Spleen (tissue), 11 donors: ENCODE measurements at regions not wholly inside any gene's neighbourhood (a gene's known extent, or its start where the extent isn't known, plus 50 kb on each side); places are given as distances from the start of the nearest gene placed in this dataset.

Source experiments
- DNase-seq: peaks from one replicate; pipeline ENCODE4 v3.0.0-alpha.2; 2020
- H3K27ac ChIP-seq, 8 donors: fragments of 200-600 bp; sonication (generic) in 7 of 8; 1 replicate in 4 of 8; 2 replicates in 4 of 8; pipeline versions ENCODE4 v1.5.0 to v1.8.0; 2016 to 2021; ENCODE audit warnings: inconsistent platforms in 4 of 8, mild to moderate bottlenecking in 4 of 8, moderate library complexity in 1 of 8
- H3K27me3 ChIP-seq, 7 donors: fragments of 200-600 bp; sonication (generic) in 6 of 7; replicated peaks in 1 of 7; 1 replicate in 4 of 7; 2 replicates in 3 of 7; pipeline versions ENCODE4 v1.5.0 to v1.8.0; 2016 to 2021; ENCODE audit warnings: inconsistent platforms in 3 of 7, mild to moderate bottlenecking in 1 of 7
- H3K36me3 ChIP-seq, 6 donors: fragments of 200-600 bp; sonication (generic) in 5 of 6; 1 replicate in 4 of 6; 2 replicates in 2 of 6; pipeline versions ENCODE4 v1.5.0 to v1.8.0; 2016 to 2021; ENCODE audit warnings: inconsistent platforms in 2 of 6
- H3K4me1 ChIP-seq, 6 donors: fragments of 200-600 bp; sonication (generic) in 5 of 6; 1 replicate in 3 of 6; 2 replicates in 3 of 6; pipeline versions ENCODE4 v1.5.0 to v1.8.0; 2016 to 2021; ENCODE audit warnings: inconsistent platforms in 3 of 6
- H3K4me3 ChIP-seq, 8 donors: fragments of 200-600 bp; sonication (generic) in 7 of 8; 1 replicate in 4 of 8; 2 replicates in 4 of 8; pipeline versions ENCODE4 v1.5.0 to v1.8.0; 2016 to 2021; ENCODE audit warnings: inconsistent platforms in 4 of 8, mild to moderate bottlenecking in 4 of 8, moderate library complexity in 2 of 8
- H3K9me3 ChIP-seq, 8 donors: fragments of 200-600 bp; sonication (generic) in 7 of 8; 1 replicate in 4 of 8; 2 replicates in 4 of 8; pipeline versions ENCODE4 v1.5.0 to v1.8.0; 2016 to 2021; ENCODE audit warnings: inconsistent platforms in 4 of 8
- POLR2A ChIP-seq, 3 donors: fragments of 450-650 bp; IDR thresholded peaks; one replicate each; pipeline ENCODE4 v1.5.1; 2017; ENCODE audit warnings: antibody characterized with exemption in 3 of 3, mild to moderate bottlenecking in 1 of 3
- POLR2AphosphoS5 ChIP-seq, 3 donors: sonication (generic); formaldehyde crosslinking; IDR thresholded peaks; one replicate each; pipeline ENCODE4 v1.5.1; 2017; ENCODE audit warnings: antibody characterized with exemption in 3 of 3
- WGBS, 5 donors: extraction: QIAGEN DNeasy Blood & Tissue Kit in 3 of 5; methylation state at CpG; one replicate each; pipeline versions ENCODE4 v1.1.5 to v1.1.7; 2013 to 2018; 5-methylcytosine and 5-hydroxymethylcytosine counted together
- intact Hi-C: fragments of 100-400 bp; cut with DNase I; formaldehyde crosslinking; loops from one replicate; pipeline ENCODE4 v1.15.0; 2023; ENCODE audit warnings: low total_unique reads
- TF ChIP-seq, protein P1 (sequence below), 11 experiments: fragments of 200-600 bp in 7 of 11; fragments of 450-650 bp in 4 of 11; sonication (generic) in 4 of 11; IDR thresholded peaks in 8 of 11; conservative IDR thresholded peaks in 3 of 11; 1 replicate in 7 of 11; 2 replicates in 4 of 11; pipeline versions ENCODE4 v1.4.0 to v1.8.0; 2016 to 2021; ENCODE audit warnings: antibody characterized with exemption in 11 of 11, inconsistent platforms in 4 of 11, mild to moderate bottlenecking in 1 of 11
- donor health status: healthy with polysubstance abuse.
- donor health status: DM: no; HTN: no; CAD: no; lungs with moderate emphysema.
- donor health status: DM: no; HTN: no; CAD: no.
- donor health status: Bipolar disorder and iron deficiency.
- donor health status: healthy.
- donor health status: DM: no; HTN: no; CAD: no.
- donor health status: DM: yes; HTN: yes; CAD: no.

DNA sequence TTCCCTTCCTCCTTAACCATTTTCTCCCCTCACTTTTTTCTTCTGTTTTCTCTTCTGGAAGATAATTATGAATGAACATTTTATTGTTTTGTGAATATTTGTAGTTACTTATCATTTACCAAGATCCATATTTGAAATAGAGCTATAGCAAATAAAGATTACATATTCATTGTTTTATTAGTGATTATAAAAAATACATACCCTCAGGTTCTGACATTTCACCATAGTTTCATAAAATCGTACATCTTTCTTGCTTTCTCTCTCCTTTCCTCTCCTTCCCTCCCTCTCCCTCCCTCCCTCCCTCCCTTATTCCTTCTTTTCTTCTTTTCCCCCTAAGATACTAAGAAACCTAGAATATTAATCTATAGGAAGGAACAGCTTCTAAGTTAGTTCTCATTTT lies 410.9 kb upstream of the GOLIM4 start:
- Histone ChIP-seq H3K4me1 (no peaks in the 10 kb centered on the region), H3K27ac (no peak overlapping the region), H3K9me3 (no peaks in the 10 kb centered on the region), H3K27me3 (no peaks in the 10 kb centered on the region), H3K36me3 (no peaks in the 10 kb centered on the region), H3K4me3 (no peak overlapping the region)
- WGBS, 5 donors: 62 to 80% (median 70%) methylated on average over 1 of the region's 1 CpG
- DNase-seq: no peak
- no peak for TF ChIP-seq POLR2AphosphoS5 (IDR thresholded peaks at IDR 0.05)
- no peak for TF ChIP-seq POLR2A (IDR thresholded peaks at IDR 0.05)
- TF ChIP-seq, protein P1, sequence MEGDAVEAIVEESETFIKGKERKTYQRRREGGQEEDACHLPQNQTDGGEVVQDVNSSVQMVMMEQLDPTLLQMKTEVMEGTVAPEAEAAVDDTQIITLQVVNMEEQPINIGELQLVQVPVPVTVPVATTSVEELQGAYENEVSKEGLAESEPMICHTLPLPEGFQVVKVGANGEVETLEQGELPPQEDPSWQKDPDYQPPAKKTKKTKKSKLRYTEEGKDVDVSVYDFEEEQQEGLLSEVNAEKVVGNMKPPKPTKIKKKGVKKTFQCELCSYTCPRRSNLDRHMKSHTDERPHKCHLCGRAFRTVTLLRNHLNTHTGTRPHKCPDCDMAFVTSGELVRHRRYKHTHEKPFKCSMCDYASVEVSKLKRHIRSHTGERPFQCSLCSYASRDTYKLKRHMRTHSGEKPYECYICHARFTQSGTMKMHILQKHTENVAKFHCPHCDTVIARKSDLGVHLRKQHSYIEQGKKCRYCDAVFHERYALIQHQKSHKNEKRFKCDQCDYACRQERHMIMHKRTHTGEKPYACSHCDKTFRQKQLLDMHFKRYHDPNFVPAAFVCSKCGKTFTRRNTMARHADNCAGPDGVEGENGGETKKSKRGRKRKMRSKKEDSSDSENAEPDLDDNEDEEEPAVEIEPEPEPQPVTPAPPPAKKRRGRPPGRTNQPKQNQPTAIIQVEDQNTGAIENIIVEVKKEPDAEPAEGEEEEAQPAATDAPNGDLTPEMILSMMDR (IDR thresholded peaks at IDR 0.05 in 8 of 11, conservative IDR thresholded peaks at IDR 0.05 in 3 of 11): no peak
- intact Hi-C loops: no loop called here

DNA sequence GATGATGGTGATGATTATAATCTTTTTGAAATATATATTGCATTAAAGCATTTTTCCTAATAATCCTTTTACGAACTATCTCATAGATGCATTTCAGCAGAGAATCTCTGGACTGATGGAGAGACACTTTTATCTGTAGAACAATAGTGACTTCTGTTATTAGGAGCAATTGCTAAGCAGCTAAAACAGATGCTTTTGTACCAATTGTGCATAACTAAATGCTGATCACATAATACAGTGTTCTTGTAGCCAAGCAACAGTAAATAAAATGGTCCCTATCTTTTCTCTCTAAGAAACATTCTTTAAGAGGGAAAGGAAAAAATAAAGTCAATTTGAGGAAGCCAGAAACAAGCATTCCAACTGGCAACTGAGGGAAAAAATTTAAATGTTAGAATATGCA lies 405.8 kb upstream of the GOLIM4 start:
- DNase-seq: no peak
- Histone ChIP-seq H3K36me3 (no peaks in the 10 kb centered on the region), H3K27ac (no peak overlapping the region), H3K4me3 (no peak overlapping the region), H3K4me1 (no peaks in the 10 kb centered on the region), H3K9me3 (no peaks in the 10 kb centered on the region), H3K27me3 (no peaks in the 10 kb centered on the region)
- no peak for TF ChIP-seq POLR2A (IDR thresholded peaks at IDR 0.05)
- TF ChIP-seq, protein P1 (IDR thresholded peaks at IDR 0.05 in 8 of 11, conservative IDR thresholded peaks at IDR 0.05 in 3 of 11): no peak
- TF ChIP-seq POLR2AphosphoS5 (IDR thresholded peaks at IDR 0.05): no peak
- intact Hi-C loops: no loop called here
- WGBS, 5 donors: 76 to 96% (median 88%) methylated on average over 1 of the region's 1 CpG

DNA sequence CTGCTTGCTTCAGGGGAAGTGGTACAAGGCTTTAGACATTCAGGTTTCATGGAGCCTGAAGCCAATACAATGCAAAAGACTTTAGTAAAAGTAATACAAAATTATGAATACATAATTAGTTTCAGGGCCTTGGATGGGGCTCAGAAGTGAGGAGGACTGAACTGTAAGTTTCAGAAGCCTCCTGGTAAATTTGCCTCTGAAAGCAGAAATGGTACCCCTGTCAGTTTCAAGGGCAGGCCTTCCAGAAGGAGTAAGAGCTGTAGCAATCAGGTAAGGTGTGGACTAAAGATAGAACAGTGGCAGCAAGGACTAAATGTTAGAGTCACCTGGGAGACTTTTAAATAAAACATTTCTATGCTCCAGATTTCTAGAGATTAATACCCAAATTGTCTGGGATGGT lies 402.5 kb upstream of the GOLIM4 start:
- H3K4me1 ChIP-seq: no peaks in the 10 kb centered on the region
- no peaks in the 10 kb centered on the region for H3K27me3 ChIP-seq
- no peaks in the 10 kb centered on the region for H3K36me3 ChIP-seq
- H3K4me3 ChIP-seq: no peak overlapping the region
- intact Hi-C loops: no loop called here
- no peaks in the 10 kb centered on the region for H3K9me3 ChIP-seq
- no peak overlapping the region for H3K27ac ChIP-seq
- TF ChIP-seq, protein P1 (IDR thresholded peaks at IDR 0.05 in 8 of 11, conservative IDR thresholded peaks at IDR 0.05 in 3 of 11): no peak
- TF ChIP-seq POLR2AphosphoS5 (IDR thresholded peaks at IDR 0.05) (no peak), POLR2A (IDR thresholded peaks at IDR 0.05) (no peak)
- DNase-seq: no peak

DNA sequence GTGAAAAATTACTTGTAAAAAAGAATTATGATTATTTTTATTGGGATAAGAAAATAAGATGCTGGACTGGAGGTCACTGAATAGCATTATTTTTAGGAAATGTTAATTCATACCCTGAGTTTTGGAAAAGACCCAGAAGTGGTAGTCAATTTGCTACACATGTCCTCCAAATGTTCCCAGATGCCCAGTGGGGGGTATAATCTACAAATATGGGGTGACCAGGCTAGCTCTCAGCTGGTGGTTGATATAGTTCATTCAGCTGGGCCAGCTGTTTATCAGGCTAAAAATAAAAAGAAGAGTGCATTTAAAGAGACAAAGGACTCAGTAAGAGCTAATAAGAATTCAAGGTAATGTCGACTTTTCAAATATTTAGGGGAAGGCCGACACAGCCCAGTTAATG lies 402.0 kb upstream of the GOLIM4 start:
- TF ChIP-seq POLR2AphosphoS5 (IDR thresholded peaks at IDR 0.05): no peak
- TF ChIP-seq POLR2A (IDR thresholded peaks at IDR 0.05): no peak
- TF ChIP-seq, protein P1 (IDR thresholded peaks at IDR 0.05 in 8 of 11, conservative IDR thresholded peaks at IDR 0.05 in 3 of 11): no peak
- WGBS, 5 donors: 37 to 88% (median 85%) methylated on average over 2 of the region's 2 CpGs
- intact Hi-C loops: no loop called here
- Histone ChIP-seq H3K4me1 (no peaks in the 10 kb centered on the region), H3K27ac (no peak overlapping the region), H3K4me3 (no peak overlapping the region), H3K36me3 (no peaks in the 10 kb centered on the region), H3K27me3 (no peaks in the 10 kb centered on the region), H3K9me3 (no peaks in the 10 kb centered on the region)
- no peak for DNase-seq
